ENCODE measurements at regions not wholly inside any gene's neighbourhood (a gene's known extent, or its start where the extent isn't known, plus 50 kb on each side); places are given as distances from the start of the nearest gene placed in this dataset.
"Not testable (repeated sequence)": the region's sequence is repeated elsewhere in the genome, so short reads cannot be mapped to it uniquely, and the experiment has no call there.

DNA sequence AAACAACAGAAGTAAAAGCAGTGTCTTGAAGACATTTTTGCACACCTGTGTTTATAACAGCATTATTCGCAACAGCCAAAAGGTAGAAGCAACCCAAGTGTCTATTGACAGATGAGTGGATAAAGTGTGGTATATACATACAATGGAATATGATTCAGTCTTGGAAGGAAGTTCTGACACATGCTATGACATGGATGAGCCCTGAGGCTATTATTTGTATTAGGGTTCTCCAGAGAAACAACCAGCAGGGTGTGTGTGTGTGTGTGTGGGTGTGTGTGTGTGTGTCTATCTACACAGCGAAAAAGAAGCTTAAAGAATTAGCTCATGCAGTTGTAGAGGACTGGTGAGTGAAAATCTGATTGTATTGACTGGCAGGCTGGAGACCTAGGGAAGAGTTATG is 153.7 kb downstream of the KLRB1 start:
- not testable (repeated sequence) for TF ChIP-seq EZH2 (IDR thresholded peaks at IDR 0.05; ENCODE audit: borderline replicate concordance, insufficient read depth, low read length, poor library complexity, severe bottlenecking); EP300 (conservative IDR thresholded peaks at IDR 0.05; ENCODE audit: poor library complexity, severe bottlenecking); POLR2AphosphoS5 (IDR thresholded peaks at IDR 0.05); SMC3 (conservative IDR thresholded peaks at IDR 0.05; ENCODE audit: poor library complexity)
- TF ChIP-seq, protein P1, sequence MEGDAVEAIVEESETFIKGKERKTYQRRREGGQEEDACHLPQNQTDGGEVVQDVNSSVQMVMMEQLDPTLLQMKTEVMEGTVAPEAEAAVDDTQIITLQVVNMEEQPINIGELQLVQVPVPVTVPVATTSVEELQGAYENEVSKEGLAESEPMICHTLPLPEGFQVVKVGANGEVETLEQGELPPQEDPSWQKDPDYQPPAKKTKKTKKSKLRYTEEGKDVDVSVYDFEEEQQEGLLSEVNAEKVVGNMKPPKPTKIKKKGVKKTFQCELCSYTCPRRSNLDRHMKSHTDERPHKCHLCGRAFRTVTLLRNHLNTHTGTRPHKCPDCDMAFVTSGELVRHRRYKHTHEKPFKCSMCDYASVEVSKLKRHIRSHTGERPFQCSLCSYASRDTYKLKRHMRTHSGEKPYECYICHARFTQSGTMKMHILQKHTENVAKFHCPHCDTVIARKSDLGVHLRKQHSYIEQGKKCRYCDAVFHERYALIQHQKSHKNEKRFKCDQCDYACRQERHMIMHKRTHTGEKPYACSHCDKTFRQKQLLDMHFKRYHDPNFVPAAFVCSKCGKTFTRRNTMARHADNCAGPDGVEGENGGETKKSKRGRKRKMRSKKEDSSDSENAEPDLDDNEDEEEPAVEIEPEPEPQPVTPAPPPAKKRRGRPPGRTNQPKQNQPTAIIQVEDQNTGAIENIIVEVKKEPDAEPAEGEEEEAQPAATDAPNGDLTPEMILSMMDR (IDR thresholded peaks at IDR 0.05; ENCODE audit: poor library complexity, severe bottlenecking), result not testable (repeated sequence)
- TF ChIP-seq, protein P2, sequence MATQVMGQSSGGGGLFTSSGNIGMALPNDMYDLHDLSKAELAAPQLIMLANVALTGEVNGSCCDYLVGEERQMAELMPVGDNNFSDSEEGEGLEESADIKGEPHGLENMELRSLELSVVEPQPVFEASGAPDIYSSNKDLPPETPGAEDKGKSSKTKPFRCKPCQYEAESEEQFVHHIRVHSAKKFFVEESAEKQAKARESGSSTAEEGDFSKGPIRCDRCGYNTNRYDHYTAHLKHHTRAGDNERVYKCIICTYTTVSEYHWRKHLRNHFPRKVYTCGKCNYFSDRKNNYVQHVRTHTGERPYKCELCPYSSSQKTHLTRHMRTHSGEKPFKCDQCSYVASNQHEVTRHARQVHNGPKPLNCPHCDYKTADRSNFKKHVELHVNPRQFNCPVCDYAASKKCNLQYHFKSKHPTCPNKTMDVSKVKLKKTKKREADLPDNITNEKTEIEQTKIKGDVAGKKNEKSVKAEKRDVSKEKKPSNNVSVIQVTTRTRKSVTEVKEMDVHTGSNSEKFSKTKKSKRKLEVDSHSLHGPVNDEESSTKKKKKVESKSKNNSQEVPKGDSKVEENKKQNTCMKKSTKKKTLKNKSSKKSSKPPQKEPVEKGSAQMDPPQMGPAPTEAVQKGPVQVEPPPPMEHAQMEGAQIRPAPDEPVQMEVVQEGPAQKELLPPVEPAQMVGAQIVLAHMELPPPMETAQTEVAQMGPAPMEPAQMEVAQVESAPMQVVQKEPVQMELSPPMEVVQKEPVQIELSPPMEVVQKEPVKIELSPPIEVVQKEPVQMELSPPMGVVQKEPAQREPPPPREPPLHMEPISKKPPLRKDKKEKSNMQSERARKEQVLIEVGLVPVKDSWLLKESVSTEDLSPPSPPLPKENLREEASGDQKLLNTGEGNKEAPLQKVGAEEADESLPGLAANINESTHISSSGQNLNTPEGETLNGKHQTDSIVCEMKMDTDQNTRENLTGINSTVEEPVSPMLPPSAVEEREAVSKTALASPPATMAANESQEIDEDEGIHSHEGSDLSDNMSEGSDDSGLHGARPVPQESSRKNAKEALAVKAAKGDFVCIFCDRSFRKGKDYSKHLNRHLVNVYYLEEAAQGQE (IDR thresholded peaks at IDR 0.05; ENCODE audit: borderline replicate concordance), result not testable (repeated sequence)
